Left lung (tissue), 4 donors: ENCODE measurements at regions not wholly inside any gene's neighbourhood (a gene's known extent, or its start where the extent isn't known, plus 50 kb on each side); places are given as distances from the start of the nearest gene placed in this dataset.

ENCODE experiments used
- ATAC-seq: fragments of 200-7000 bp; cut with Tn5 transposase; one replicate; pipeline ENCODE4 v1.9.1; 2020; ENCODE audit warnings: moderate library complexity
- DNase-seq, 4 donors: peaks; one replicate each; pipeline ENCODE4 v3.0.0-alpha.2; 2013 to 2020
- H3K27ac ChIP-seq, 2 donors: fragments of 200-600 bp; sonication (generic) in 1 of 2; one replicate each; pipeline versions ENCODE4 v1.5.0 to v1.8.0; 2020 to 2021
- H3K27me3 ChIP-seq, 2 donors: fragments of 200-600 bp; sonication (generic) in 1 of 2; one replicate each; pipeline versions ENCODE4 v1.5.0 to v1.8.0; 2020 to 2021
- H3K36me3 ChIP-seq, 2 donors: fragments of 200-600 bp; sonication (generic) in 1 of 2; one replicate each; pipeline versions ENCODE4 v1.5.0 to v1.8.0; 2020 to 2021
- H3K4me1 ChIP-seq, 2 donors: fragments of 200-600 bp; one replicate each; pipeline ENCODE4 v1.8.0; 2021
- H3K4me3 ChIP-seq, 2 donors: fragments of 200-600 bp; sonication (generic) in 1 of 2; one replicate each; pipeline versions ENCODE4 v1.5.0 to v1.8.0; 2020 to 2021; ENCODE audit warnings: mild to moderate bottlenecking in 1 of 2
- H3K9me3 ChIP-seq, 2 donors: fragments of 200-600 bp; sonication (generic) in 1 of 2; one replicate each; pipeline versions ENCODE4 v1.5.0 to v1.8.0; 2020 to 2021
- intact Hi-C, 2 donors: fragments of 100-400 bp; cut with DNase I; formaldehyde crosslinking; loops; one replicate each; pipeline versions ENCODE4 v1.11.2 to v1.14.2; 2022
- TF ChIP-seq, protein P1 (sequence below), 2 donors: fragments of 200-600 bp; sonication (generic) in 1 of 2; IDR thresholded peaks; one replicate each; pipeline versions ENCODE4 v1.5.0 to v1.8.0; 2021; ENCODE audit warnings: antibody characterized with exemption in 2 of 2
- donor health status: DM: no; HTN: yes; CAD: no.
- donor health status: DM: no; HTN: no; CAD: no.

DNA sequence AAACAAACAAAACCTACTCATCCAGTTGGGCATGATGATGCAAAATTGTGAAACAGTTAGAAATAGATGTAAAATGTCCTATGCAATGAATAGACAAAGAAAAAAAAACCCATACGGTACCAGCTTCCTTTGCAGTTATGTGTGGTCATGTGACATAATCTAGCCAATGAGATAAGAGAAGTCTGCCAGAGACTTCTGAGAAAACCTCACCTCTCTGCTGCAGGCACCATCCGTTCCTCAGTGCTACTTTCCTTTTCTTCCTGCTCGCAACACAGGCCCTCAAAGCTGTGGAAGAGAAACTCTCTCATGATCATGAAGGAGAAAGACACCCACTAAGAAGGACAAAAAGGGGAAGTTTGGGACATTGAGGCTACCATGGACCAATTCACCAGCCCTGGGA, 76.8 kb upstream of the CARD11 start:
- no peak overlapping the region for H3K4me3 ChIP-seq
- peaks cover 3 to 18% of the 10 kb centered on the region in 2 donors for H3K27me3 ChIP-seq
- no peak for ATAC-seq
- no peaks in the 10 kb centered on the region for H3K4me1 ChIP-seq
- peaks cover 0 to 4% of the 10 kb centered on the region in 2 donors for H3K9me3 ChIP-seq
- intact Hi-C loops, result no loop called here
- no peaks in the 10 kb centered on the region for H3K36me3 ChIP-seq
- DNase-seq, result no peak
- TF ChIP-seq, protein P1, sequence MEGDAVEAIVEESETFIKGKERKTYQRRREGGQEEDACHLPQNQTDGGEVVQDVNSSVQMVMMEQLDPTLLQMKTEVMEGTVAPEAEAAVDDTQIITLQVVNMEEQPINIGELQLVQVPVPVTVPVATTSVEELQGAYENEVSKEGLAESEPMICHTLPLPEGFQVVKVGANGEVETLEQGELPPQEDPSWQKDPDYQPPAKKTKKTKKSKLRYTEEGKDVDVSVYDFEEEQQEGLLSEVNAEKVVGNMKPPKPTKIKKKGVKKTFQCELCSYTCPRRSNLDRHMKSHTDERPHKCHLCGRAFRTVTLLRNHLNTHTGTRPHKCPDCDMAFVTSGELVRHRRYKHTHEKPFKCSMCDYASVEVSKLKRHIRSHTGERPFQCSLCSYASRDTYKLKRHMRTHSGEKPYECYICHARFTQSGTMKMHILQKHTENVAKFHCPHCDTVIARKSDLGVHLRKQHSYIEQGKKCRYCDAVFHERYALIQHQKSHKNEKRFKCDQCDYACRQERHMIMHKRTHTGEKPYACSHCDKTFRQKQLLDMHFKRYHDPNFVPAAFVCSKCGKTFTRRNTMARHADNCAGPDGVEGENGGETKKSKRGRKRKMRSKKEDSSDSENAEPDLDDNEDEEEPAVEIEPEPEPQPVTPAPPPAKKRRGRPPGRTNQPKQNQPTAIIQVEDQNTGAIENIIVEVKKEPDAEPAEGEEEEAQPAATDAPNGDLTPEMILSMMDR (IDR thresholded peaks at IDR 0.05), result no peak
- H3K27ac ChIP-seq, result no peak overlapping the region

DNA sequence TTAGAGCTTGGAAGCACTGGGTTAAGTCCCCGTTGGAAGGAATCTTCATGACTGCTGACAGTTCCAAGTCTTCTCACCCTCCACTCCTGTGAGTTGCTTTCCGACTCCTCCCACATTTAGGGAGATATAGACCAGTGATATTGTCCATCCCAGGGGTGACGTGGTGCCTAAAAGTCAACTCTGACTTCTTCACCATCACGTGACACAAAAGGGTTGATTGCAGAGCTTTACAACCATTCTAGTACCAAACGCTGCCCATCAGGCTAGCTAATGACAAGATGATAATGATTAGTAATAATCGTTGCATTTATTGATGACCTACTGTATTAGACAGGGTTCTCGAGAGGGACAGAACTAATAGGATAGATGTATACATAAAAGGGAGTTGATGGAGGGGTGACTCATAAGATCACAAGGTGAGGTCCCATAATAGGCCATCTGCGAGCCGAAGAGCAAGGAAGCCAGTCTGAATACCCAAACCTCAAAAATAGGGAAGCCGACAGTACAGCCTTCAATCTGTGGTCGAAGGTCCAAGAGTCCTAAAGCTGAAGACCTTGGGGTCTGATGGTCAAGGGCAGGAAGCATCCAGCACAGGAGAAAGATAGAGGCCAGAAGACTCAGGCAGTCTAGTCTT, 85.3 kb upstream of the CARD11 start:
- no peak for ATAC-seq
- intact Hi-C loops, result no loop called here

DNA sequence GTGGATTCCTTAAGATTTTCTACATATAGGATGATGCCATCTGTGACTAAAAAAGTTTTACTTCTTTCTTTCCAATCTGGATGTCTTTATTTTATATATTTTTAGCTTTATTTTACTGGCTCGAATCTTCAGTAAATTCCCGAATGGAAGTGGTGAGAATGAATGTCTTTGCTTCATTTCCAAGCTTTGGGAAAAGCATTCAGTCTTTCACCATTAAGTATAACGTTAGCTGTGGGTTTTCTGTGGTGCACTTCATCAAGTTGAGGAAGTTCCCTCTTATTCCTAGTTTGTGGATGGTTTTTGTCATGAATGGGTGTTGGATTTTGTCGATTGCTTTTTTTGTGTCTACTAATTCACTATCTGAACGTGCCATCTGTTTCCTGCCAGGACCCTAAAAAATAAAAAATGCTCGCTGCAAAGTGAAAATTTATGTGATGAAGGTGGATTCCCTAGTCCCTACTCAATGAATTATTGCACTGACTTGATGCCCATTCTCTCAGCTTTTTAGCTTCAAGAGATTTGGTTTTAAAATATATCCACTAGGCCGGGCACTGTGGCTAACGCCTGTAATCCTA, 90.2 kb upstream of the CARD11 start:
- intact Hi-C loops, result no loop called here

More for the DNA sequence above, 85.3 kb upstream of the CARD11 start:
- no peaks in the 10 kb centered on the region for H3K36me3 ChIP-seq
- no peaks in the 10 kb centered on the region for H3K27me3 ChIP-seq
- no peak overlapping the region for H3K4me3 ChIP-seq
- DNase-seq, result no peak
- TF ChIP-seq, protein P1 (IDR thresholded peaks at IDR 0.05), result no peak
- no peaks in the 10 kb centered on the region for H3K4me1 ChIP-seq
- peaks cover 0 to 5% of the 10 kb centered on the region in 2 donors for H3K9me3 ChIP-seq
- H3K27ac ChIP-seq, result no peak overlapping the region

DNA sequence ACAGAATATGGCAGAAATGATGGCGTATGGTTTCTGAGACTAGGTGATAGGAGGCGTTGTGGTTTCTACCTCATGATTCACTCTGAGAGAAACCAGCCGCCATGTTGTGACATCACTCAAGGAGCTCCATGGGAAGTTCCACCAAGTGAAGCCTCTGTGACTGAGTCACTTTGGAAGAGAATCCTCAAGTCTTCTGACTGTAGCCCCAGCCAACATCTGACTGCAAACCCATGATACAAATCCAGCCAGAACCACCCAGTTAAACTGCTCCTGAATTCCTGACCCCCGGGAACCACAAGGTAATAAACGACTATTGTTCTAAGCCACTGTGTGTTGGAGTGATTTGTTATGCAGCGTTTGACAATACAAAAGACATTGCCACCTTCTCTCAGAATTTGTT, 91.1 kb upstream of the CARD11 start:
- Histone ChIP-seq H3K36me3 (no peaks in the 10 kb centered on the region), H3K27me3 (peaks cover 0 to 16% of the 10 kb centered on the region in 2 donors), H3K9me3 (peaks cover 0 to 7% of the 10 kb centered on the region in 2 donors), H3K4me1 (no peaks in the 10 kb centered on the region), H3K4me3 (no peak overlapping the region), H3K27ac (no peak overlapping the region)
- TF ChIP-seq, protein P1 (IDR thresholded peaks at IDR 0.05), result no peak
- DNase-seq (no peak), ATAC-seq (no peak)
- intact Hi-C loops, result no loop called here

More for the DNA sequence above, 90.2 kb upstream of the CARD11 start:
- H3K4me1 ChIP-seq, result no peaks in the 10 kb centered on the region
- TF ChIP-seq, protein P1 (IDR thresholded peaks at IDR 0.05), result no peak
- DNase-seq, result no peak
- no peak overlapping the region for H3K27ac ChIP-seq
- no peak overlapping the region for H3K4me3 ChIP-seq
- H3K9me3 ChIP-seq, result peaks cover 0 to 7% of the 10 kb centered on the region in 2 donors
- ATAC-seq, result no peak
- peaks cover 0 to 14% of the 10 kb centered on the region in 2 donors for H3K27me3 ChIP-seq
- no peaks in the 10 kb centered on the region for H3K36me3 ChIP-seq

DNA sequence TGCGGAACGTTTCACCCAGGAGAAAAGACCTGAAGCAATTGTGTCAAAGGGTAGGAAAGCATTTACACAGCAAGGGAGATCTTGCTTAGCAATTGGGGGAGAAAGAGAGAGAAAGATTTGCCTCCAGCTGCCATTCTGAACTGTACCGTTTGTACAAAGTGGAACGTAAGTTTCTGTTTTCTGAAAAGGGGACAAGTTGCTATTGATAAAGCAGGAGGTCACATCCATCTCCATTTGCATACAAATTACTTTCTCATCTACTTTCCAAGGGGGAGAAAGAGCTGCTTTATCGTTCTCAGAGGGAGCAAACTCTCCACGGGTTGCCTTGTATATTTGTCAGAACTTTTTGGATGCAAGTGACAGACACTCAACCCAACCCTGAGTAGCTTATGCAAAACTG, 92.0 kb upstream of the CARD11 start:
- DNase-seq (no peak), ATAC-seq (no peak)
- Histone ChIP-seq H3K27me3 (peaks cover 0 to 22% of the 10 kb centered on the region in 2 donors), H3K36me3 (no peaks in the 10 kb centered on the region), H3K4me1 (no peaks in the 10 kb centered on the region), H3K27ac (no peak overlapping the region), H3K4me3 (no peak overlapping the region), H3K9me3 (peaks cover 0 to 7% of the 10 kb centered on the region in 2 donors)
- TF ChIP-seq, protein P1 (IDR thresholded peaks at IDR 0.05), result no peak
- intact Hi-C loops, result no loop called here
